Uterus (tissue), 2 donors: ENCODE measurements at regions not wholly inside any gene's neighbourhood (a gene's known extent, or its start where the extent isn't known, plus 50 kb on each side); places are given as distances from the start of the nearest gene placed in this dataset.

ENCODE experiments used
- CTCF ChIP-seq, 4 experiments: fragments of 200-600 bp in 2 of 4; fragments of 450-650 bp in 2 of 4; sonication (generic) in 2 of 4; IDR thresholded peaks; one replicate each; pipeline ENCODE4 v1.5.1; 2016 to 2019; ENCODE audit warnings: antibody characterized with exemption in 4 of 4, mild to moderate bottlenecking in 2 of 4, moderate library complexity in 1 of 4
- POLR2A ChIP-seq, 2 donors: fragments of 450-650 bp; IDR thresholded peaks; one replicate each; pipeline ENCODE4 v1.6.1; 2016; ENCODE audit warnings: antibody characterized with exemption in 2 of 2, mild to moderate bottlenecking in 1 of 2, moderate library complexity in 1 of 2

DNA sequence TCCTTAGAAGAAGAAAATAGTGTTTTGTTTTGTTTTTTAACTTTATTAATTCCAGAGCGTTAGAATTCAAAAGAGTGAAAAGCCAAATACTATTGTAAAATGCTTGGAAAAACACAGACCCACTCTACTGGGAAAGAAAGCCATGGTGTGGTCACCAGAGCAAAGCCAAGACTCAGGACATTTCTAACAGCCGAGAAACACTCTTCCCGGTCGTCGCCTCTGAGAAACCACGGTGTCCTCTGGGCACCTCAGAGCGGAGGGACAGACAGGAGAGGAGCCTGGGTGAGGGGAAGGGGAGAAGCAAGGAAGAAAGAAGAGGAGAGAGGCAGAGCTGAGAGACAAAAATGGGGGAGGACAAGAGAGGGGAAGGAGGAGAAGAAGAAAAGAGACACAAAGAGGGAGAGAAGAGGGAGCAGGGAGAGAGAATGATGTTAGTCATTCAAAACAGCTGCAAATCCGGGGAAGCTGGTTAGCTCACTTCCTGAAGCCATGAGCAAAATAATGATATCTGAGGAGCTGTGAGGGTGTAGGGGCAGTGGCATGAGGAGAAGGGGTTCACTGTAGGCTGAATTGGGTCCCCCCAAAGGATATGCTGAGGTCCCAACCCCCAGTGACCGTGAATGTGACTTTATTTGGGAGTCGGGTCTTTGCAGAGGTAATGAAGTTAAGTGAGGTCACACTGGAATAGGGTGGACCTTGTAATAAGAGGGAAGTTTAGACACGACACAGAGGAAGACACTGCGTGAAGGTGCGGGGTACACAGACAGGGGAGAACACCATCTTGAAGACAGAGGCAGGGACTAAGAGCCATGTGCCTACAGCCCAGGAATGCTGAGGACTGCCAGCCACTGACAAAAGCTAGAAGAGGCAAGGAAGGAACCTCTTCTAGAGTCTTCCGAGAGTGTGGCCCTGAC is 58.2 kb upstream of the DMRTB1 start:
- TF ChIP-seq CTCF (IDR thresholded peaks at IDR 0.05) (no peak), POLR2A (IDR thresholded peaks at IDR 0.05) (no peak)
